ENCODE measurements at regions not wholly inside any gene's neighbourhood (a gene's known extent, or its start where the extent isn't known, plus 50 kb on each side); places are given as distances from the start of the nearest gene placed in this dataset.

DNA sequence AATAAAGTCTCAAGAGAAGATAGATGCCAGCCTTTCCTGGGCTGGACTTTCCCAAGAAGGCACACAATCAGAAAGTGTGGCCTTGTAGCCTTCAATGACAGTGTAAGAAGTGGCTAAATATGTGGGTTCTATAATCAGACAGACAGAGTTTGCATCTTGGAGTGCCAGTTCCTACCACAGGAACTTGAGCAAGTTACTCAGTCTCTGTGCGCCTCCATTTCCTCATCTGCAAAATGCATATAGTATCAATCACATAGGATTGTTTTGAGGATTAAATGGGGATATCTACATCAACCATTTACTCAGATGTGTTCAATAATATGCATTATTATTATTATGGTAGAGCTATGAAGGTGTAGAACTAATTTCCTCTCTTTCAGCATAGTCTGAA is 176.8 kb upstream of the PTBP2 start:
- TF ChIP-seq, protein P1, sequence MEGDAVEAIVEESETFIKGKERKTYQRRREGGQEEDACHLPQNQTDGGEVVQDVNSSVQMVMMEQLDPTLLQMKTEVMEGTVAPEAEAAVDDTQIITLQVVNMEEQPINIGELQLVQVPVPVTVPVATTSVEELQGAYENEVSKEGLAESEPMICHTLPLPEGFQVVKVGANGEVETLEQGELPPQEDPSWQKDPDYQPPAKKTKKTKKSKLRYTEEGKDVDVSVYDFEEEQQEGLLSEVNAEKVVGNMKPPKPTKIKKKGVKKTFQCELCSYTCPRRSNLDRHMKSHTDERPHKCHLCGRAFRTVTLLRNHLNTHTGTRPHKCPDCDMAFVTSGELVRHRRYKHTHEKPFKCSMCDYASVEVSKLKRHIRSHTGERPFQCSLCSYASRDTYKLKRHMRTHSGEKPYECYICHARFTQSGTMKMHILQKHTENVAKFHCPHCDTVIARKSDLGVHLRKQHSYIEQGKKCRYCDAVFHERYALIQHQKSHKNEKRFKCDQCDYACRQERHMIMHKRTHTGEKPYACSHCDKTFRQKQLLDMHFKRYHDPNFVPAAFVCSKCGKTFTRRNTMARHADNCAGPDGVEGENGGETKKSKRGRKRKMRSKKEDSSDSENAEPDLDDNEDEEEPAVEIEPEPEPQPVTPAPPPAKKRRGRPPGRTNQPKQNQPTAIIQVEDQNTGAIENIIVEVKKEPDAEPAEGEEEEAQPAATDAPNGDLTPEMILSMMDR (IDR thresholded peaks at IDR 0.05; ENCODE audit: control extremely low read depth in 1 of 3, insufficient read depth in 1 of 3, low read depth in 1 of 3, low read length in 3 of 3) = no peak
- TF ChIP-seq CHD2 (IDR thresholded peaks at IDR 0.05; ENCODE audit: low read length) (no peak), POLR2A (IDR thresholded peaks at IDR 0.05; ENCODE audit: control extremely low read depth in 1 of 2, low read depth in 2 of 2, low read length in 2 of 2) (no peak), EP300 (IDR thresholded peaks at IDR 0.05; ENCODE audit: borderline replicate concordance in 1 of 2, low read depth in 2 of 2, low read length in 2 of 2) (no peak), GTF2F1 (IDR thresholded peaks at IDR 0.05; ENCODE audit: borderline replicate concordance, low read depth, low read length) (no peak), EZH2 (IDR thresholded peaks at IDR 0.05; ENCODE audit: low read depth, low read length, severe bottlenecking) (no peak), NANOG (IDR thresholded peaks at IDR 0.05; ENCODE audit: insufficient read depth, low read depth, low read length, poor library complexity, severe bottlenecking) (no peak), YY1 (IDR thresholded peaks at IDR 0.05; ENCODE audit: low read depth, low read length) (no peak), JUND (IDR thresholded peaks at IDR 0.05; ENCODE audit: low read length) (no peak), SRF (IDR thresholded peaks at IDR 0.05; ENCODE audit: low read depth, low read length) (no peak), MAFK (IDR thresholded peaks at IDR 0.05; ENCODE audit: low read depth, low read length) (no peak)
- TF ChIP-seq, protein P2, sequence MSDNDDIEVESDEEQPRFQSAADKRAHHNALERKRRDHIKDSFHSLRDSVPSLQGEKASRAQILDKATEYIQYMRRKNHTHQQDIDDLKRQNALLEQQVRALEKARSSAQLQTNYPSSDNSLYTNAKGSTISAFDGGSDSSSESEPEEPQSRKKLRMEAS (IDR thresholded peaks at IDR 0.05) = no peak

All from H1 (cell line).